ENCODE measurements at regions not wholly inside any gene's neighbourhood (a gene's known extent, or its start where the extent isn't known, plus 50 kb on each side); places are given as distances from the start of the nearest gene placed in this dataset.

DNA sequence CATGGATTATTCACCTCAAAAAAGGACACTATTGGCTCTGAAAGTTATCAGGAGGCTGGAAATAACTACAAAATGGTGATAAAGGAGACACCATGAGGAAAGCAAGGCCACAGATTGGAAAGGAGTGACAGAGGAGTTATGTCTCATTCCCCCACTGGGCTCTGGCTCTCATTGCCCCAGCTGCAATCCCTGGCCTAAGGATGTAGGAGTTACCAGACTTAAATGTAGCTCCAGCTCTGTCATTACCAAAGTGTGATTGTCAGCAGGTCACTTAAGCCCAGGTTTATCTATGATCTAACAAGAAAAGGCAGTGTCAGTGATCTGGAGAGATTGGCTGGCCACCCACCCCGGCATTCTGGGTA, 1228.2 kb upstream of the DDX18 start:
- TF ChIP-seq, protein P1, sequence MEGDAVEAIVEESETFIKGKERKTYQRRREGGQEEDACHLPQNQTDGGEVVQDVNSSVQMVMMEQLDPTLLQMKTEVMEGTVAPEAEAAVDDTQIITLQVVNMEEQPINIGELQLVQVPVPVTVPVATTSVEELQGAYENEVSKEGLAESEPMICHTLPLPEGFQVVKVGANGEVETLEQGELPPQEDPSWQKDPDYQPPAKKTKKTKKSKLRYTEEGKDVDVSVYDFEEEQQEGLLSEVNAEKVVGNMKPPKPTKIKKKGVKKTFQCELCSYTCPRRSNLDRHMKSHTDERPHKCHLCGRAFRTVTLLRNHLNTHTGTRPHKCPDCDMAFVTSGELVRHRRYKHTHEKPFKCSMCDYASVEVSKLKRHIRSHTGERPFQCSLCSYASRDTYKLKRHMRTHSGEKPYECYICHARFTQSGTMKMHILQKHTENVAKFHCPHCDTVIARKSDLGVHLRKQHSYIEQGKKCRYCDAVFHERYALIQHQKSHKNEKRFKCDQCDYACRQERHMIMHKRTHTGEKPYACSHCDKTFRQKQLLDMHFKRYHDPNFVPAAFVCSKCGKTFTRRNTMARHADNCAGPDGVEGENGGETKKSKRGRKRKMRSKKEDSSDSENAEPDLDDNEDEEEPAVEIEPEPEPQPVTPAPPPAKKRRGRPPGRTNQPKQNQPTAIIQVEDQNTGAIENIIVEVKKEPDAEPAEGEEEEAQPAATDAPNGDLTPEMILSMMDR (IDR thresholded peaks at IDR 0.05; ENCODE audit: insufficient read depth in 1 of 2, low read depth in 1 of 2, low read length in 1 of 2, severe bottlenecking in 1 of 2, unreplicated experiment in 1 of 2), result no peak
- Mint-ChIP-seq H3K4me1 (ENCODE audit: low read depth, unreplicated experiment) (no peaks in the 10 kb centered on the region), H3K27ac (ENCODE audit: unreplicated experiment) (no peak overlapping the region), H3K4me3 (ENCODE audit: unreplicated experiment) (no peak overlapping the region), H3K9me3 (ENCODE audit: unreplicated experiment) (peaks cover 7% of the 10 kb centered on the region), H3K27me3 (ENCODE audit: insufficient read depth, unreplicated experiment) (no peaks in the 10 kb centered on the region), H3K36me3 (ENCODE audit: insufficient read depth, unreplicated experiment) (no peaks in the 10 kb centered on the region)
- CTCF ChIA-PET, result no interaction called here
- Histone ChIP-seq H3K27me3 (replicated peaks; ENCODE audit: control insufficient read depth, insufficient read depth, low read length) (no peaks in the 10 kb centered on the region), H3K4me1 (no peaks in the 10 kb centered on the region), H3K36me3 (ENCODE audit: control insufficient read depth, insufficient read depth, low read length) (no peaks in the 10 kb centered on the region), H3K9me3 (no peaks in the 10 kb centered on the region), H3K4me3 (ENCODE audit: low read depth, low read length) (no peak overlapping the region)
- intact Hi-C loops (cut with micrococcal nuclease; ENCODE audit: unreplicated experiment), result no loop called here
- no peak for DNase-seq
- no TSS peak for BruUV-seq (replicated peaks)
- POLR2A ChIA-PET, result no interaction called here
